Transverse colon (tissue), 3 donors: ENCODE measurements at regions not wholly inside any gene's neighbourhood (a gene's known extent, or its start where the extent isn't known, plus 50 kb on each side); places are given as distances from the start of the nearest gene placed in this dataset.

Source experiments
- CTCF ChIP-seq, 5 experiments: fragments of 200-600 bp in 3 of 5; fragments of 450-650 bp in 2 of 5; sonication (generic) in 3 of 5; IDR thresholded peaks; 1 replicate in 2 of 5; 2 replicates in 3 of 5; pipeline ENCODE4 v1.5.1; 2016 to 2017; ENCODE audit warnings: antibody characterized with exemption in 5 of 5, inconsistent platforms in 3 of 5, mild to moderate bottlenecking in 2 of 5, moderate library complexity in 1 of 5
- POLR2A ChIP-seq: fragments of 450-650 bp; IDR thresholded peaks from one replicate; pipeline ENCODE4 v1.6.1; 2016; ENCODE audit warnings: antibody characterized with exemption, mild to moderate bottlenecking, moderate library complexity

- TF ChIP-seq POLR2A (no peak), CTCF (IDR thresholded peaks at IDR 0.05) (no peak)
These were observed 425.8 kb upstream of the POU3F3 start for GRCh38 chr2:104428155-104428554.
